A549 (cell line): ENCODE measurements at regions not wholly inside any gene's neighbourhood (a gene's known extent, or its start where the extent isn't known, plus 50 kb on each side); places are given as distances from the start of the nearest gene placed in this dataset.

Experiments used
- ATAC-seq, 2 experiments: fragments of 200-7000 bp in 1 of 2; fragments of >200 bp in 1 of 2; cut with Nextera tagmentation in 1 of 2; cut with Tn5 transposase in 1 of 2; 3 replicates each; pipeline versions ENCODE4 v1.8.0 to v1.9.1; 2018 to 2020; ENCODE audit warnings: mild to moderate bottlenecking in 1 of 2, moderate library complexity in 1 of 2
- CTCF ChIA-PET: fragments of 300-600 bp; sonication (Branson Sonifier 250); formaldehyde crosslinking; extraction: SDS; loops from one replicate; lab custom pipeline; 2021; ENCODE audit warnings: antibody characterized with exemption, inconsistent platforms; lab: Yijun Ruan, JAX
- POLR2A ChIA-PET: fragments of 350-600 bp; formaldehyde crosslinking; extraction: SDS; loops from one replicate; lab custom pipeline; 2021; ENCODE audit warnings: antibody characterized with exemption, inconsistent platforms; lab: Yijun Ruan, JAX
- DNase-seq, 2 experiments: peaks; one replicate each; pipeline versions ENCODE4 v3.0.0 to v3.0.0-alpha.2; 2011 to 2016; ENCODE audit warnings: low read depth in 1 of 2, low spot score in 1 of 2
- FAIRE-seq: peaks from 2 replicates; lab custom pipeline; 2011; peaks lifted over from hg19 to GRCh38; lab: Jason Lieb, UNC
- H3K27ac ChIP-seq, 2 experiments: fragments of >200 bp; sonication (Bioruptor Twin); formaldehyde crosslinking; 3 replicates each; pipeline ENCODE4 v1.5.1; 2016 to 2017
- H3K4me1 ChIP-seq: fragments of >200 bp; sonication (Bioruptor Twin); formaldehyde crosslinking; 3 replicates; pipeline ENCODE4 v1.6.1; 2016
- H3K4me2 ChIP-seq: fragments of >200 bp; sonication (Bioruptor Twin); formaldehyde crosslinking; 3 replicates; pipeline ENCODE4 v1.6.1; 2016
- H3K4me3 ChIP-seq: fragments of >200 bp; sonication (Bioruptor Twin); formaldehyde crosslinking; 3 replicates; pipeline ENCODE4 v1.5.1; 2016
- H3K9me3 ChIP-seq: fragments of >200 bp; sonication (Bioruptor Twin); formaldehyde crosslinking; 3 replicates; pipeline ENCODE4 v1.6.1; 2016
- CBX2 ChIP-seq: fragments of 200-600 bp; sonication (generic); IDR thresholded peaks from 2 replicates; pipeline ENCODE4 v1.6.1; 2016; ENCODE audit warnings: low read depth, mild to moderate bottlenecking, borderline replicate concordance
- CBX8 ChIP-seq: fragments of 200-600 bp; sonication (generic); IDR thresholded peaks from 2 replicates; pipeline ENCODE4 v1.6.1; 2016
- CHD4 ChIP-seq: fragments of 200-600 bp; sonication (generic); IDR thresholded peaks from 2 replicates; pipeline ENCODE4 v1.6.1; 2016; ENCODE audit warnings: antibody characterized with exemption, mild to moderate bottlenecking, borderline replicate concordance
- EHF ChIP-seq: fragments of 250-450 bp; sonication (Bioruptor Pico); IDR thresholded peaks from 2 replicates; pipeline ENCODE4 v1.5.0; 2020; ENCODE audit warnings: mild to moderate bottlenecking
- EHMT2 ChIP-seq: fragments of 200-600 bp; sonication (generic); IDR thresholded peaks from 2 replicates; pipeline ENCODE4 v1.6.1; 2016; ENCODE audit warnings: antibody characterized with exemption, low read depth, mild to moderate bottlenecking, moderate library complexity
- ESRRA ChIP-seq: fragments of 150-350 bp; IDR thresholded peaks from 2 replicates; pipeline ENCODE4 v1.6.1; 2014; ENCODE audit warnings: mild to moderate bottlenecking, low read length, borderline replicate concordance
- FOSL2 ChIP-seq, 2 experiments: fragments of 450-650 bp in 1 of 2; fragments of >200 bp in 1 of 2; sonication (Bioruptor Twin) in 1 of 2; formaldehyde crosslinking; IDR thresholded peaks; 2 replicates each; pipeline versions ENCODE4 v1.5.0 to v1.6.1; 2016 to 2020; ENCODE audit warnings: mild to moderate bottlenecking in 1 of 2, moderate library complexity in 1 of 2
- FOXS1 ChIP-seq: fragments of 250-450 bp; sonication (Bioruptor Pico); IDR thresholded peaks from 2 replicates; pipeline ENCODE4 v1.5.0; 2020; ENCODE audit warnings: mild to moderate bottlenecking, moderate library complexity
- HMGXB4 ChIP-seq: fragments of 250-450 bp; sonication (Bioruptor Pico); IDR thresholded peaks from 2 replicates; pipeline ENCODE4 v1.5.0; 2021; ENCODE audit warnings: mild to moderate bottlenecking, moderate library complexity, borderline replicate concordance
- HOXA7 ChIP-seq: fragments of 250-450 bp; sonication (Bioruptor Pico); IDR thresholded peaks from 2 replicates; pipeline ENCODE4 v1.5.0; 2020; ENCODE audit warnings: mild to moderate bottlenecking, moderate library complexity
- JUNB ChIP-seq: fragments of >200 bp; sonication (Bioruptor Twin); formaldehyde crosslinking; IDR thresholded peaks from 2 replicates; pipeline ENCODE4 v1.6.1; 2016
- KDM1A ChIP-seq: fragments of 200-600 bp; sonication (generic); IDR thresholded peaks from 2 replicates; pipeline ENCODE4 v1.6.1; 2016; ENCODE audit warnings: low read depth, mild to moderate bottlenecking
- NFE2L2 ChIP-seq: fragments of 150-350 bp; conservative IDR thresholded peaks from 2 replicates; pipeline ENCODE4 v1.6.1; 2014; ENCODE audit warnings: low read length
- PHF8 ChIP-seq: fragments of 200-600 bp; sonication (generic); IDR thresholded peaks from 2 replicates; pipeline ENCODE4 v1.6.1; 2016; ENCODE audit warnings: low read depth, mild to moderate bottlenecking, antibody characterized with exemption, moderate library complexity, borderline replicate concordance
- POLR2A ChIP-seq: IDR thresholded peaks from 2 replicates; pipeline ENCODE4 v1.6.1; 2012; ENCODE audit warnings: mild to moderate bottlenecking, low read length
- POLR2AphosphoS2 ChIP-seq: conservative IDR thresholded peaks from 2 replicates; pipeline ENCODE4 v1.6.1; 2012; ENCODE audit warnings: low read length, improper control_type of control experiment, inconsistent platforms
- RAD21 ChIP-seq, 2 experiments: fragments of >200 bp in 1 of 2; sonication (Bioruptor Twin) in 1 of 2; formaldehyde crosslinking in 1 of 2; IDR thresholded peaks in 1 of 2; conservative IDR thresholded peaks in 1 of 2; 2 replicates in 1 of 2; 3 replicates in 1 of 2; pipeline ENCODE4 v1.6.1; 2012 to 2018; ENCODE audit warnings: inconsistent platforms in 1 of 2
- RCOR1 ChIP-seq: fragments of 150-350 bp; IDR thresholded peaks from 2 replicates; pipeline ENCODE4 v1.6.1; 2014; ENCODE audit warnings: antibody characterized with exemption, low read length, low read depth
- RFX5 ChIP-seq: fragments of 450-650 bp; IDR thresholded peaks from 2 replicates; pipeline ENCODE4 v1.7.1; 2014; ENCODE audit warnings: antibody characterized with exemption, mild to moderate bottlenecking, moderate library complexity
- RNF2 ChIP-seq: fragments of 200-600 bp; sonication (generic); IDR thresholded peaks from 2 replicates; pipeline ENCODE4 v1.6.1; 2016; ENCODE audit warnings: low read depth, mild to moderate bottlenecking, antibody characterized with exemption, moderate library complexity, borderline replicate concordance
- SMC3 ChIP-seq: fragments of >200 bp; sonication (Bioruptor Twin); formaldehyde crosslinking; IDR thresholded peaks from 3 replicates; pipeline ENCODE4 v1.6.1; 2018; ENCODE audit warnings: inconsistent platforms
- SREBF2 ChIP-seq: fragments of 450-650 bp; IDR thresholded peaks from 2 replicates; pipeline ENCODE4 v1.6.1; 2014; ENCODE audit warnings: mild to moderate bottlenecking, moderate library complexity
- TP53 ChIP-seq: fragments of 250-450 bp; sonication (Bioruptor Pico); IDR thresholded peaks from 2 replicates; pipeline ENCODE4 v1.5.0; 2021; ENCODE audit warnings: mild to moderate bottlenecking, moderate library complexity
- ZC3H11A ChIP-seq: fragments of 450-650 bp; IDR thresholded peaks from 2 replicates; pipeline ENCODE4 v1.6.1; 2014; ENCODE audit warnings: antibody characterized with exemption, mild to moderate bottlenecking
- ZFP36 ChIP-seq: fragments of 450-650 bp; IDR thresholded peaks from 2 replicates; pipeline ENCODE4 v1.6.1; 2014; ENCODE audit warnings: borderline replicate concordance; ENCODE audit not compliant: partially characterized antibody
- ZNF302 ChIP-seq: fragments of 250-450 bp; sonication (Bioruptor Pico); IDR thresholded peaks from 2 replicates; pipeline ENCODE4 v1.9.0; 2021; ENCODE audit warnings: inconsistent platforms, mild to moderate bottlenecking, moderate library complexity
- WGBS: methylation state at CpG from one replicate; pipeline ENCODE4 v1.1.6; 2017; ENCODE audit errors: missing lambda C conversion rate; 5-methylcytosine and 5-hydroxymethylcytosine counted together
- TF ChIP-seq, protein P1 (sequence below): fragments of 250-450 bp; sonication (Bioruptor Pico); IDR thresholded peaks from 2 replicates; pipeline ENCODE4 v1.5.0; 2020; ENCODE audit warnings: low read depth, mild to moderate bottlenecking, moderate library complexity
- TF ChIP-seq, protein P2 (sequence below): fragments of >200 bp; sonication (Bioruptor Twin); formaldehyde crosslinking; IDR thresholded peaks from 3 replicates; pipeline ENCODE4 v1.5.1; 2016
- TF ChIP-seq, protein P3 (sequence below): IDR thresholded peaks from 2 replicates; pipeline ENCODE4 v1.6.1; 2012; ENCODE audit warnings: low read depth, borderline replicate concordance

DNA sequence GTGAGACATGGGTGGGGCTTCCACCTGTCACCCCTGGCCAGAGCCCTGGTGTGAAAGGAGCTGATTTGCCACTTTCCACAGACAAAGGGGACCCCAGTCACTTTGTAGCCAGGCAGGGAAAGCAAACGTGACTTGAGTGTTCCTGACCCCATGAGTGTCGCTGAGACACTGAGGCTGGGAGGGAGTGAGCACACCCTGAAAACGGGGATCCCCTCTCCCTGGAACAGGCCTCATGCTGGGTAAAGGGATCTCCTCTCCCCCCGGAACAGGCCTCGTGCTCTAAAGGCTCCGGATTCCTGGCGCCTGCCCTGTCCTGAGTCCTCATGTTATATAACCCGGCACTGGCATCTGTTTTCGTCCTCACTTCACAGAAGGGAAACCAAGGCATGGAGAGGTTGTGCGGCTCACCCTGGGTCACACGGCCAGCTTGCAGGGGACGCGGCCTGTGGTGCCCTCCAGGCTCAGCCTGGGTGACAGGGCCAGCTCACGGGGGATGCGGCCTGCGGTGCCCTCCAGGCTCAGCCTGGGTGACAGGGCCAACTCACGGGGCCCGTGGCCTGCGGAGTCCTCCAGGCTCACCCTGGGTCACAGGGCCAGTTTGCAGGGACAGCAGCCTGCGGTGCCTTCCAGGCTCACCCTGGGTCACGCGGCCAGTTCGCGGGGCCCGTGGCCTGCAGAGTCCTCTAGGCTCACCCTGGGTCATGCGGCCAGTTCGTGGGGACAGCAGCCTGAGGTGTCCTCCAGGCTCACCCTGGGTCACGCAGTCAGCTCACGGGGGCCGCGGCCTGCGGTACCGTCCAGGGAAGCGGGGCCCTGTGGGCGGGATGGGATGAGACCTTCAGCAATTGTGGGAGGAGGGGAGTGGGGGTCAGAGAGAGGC, 104.7 kb downstream of the PDGFA start:
- Histone ChIP-seq H3K4me2 (no peak overlapping the region), H3K4me1 (no peaks in the 10 kb centered on the region), H3K4me3 (no peak overlapping the region), H3K27ac (no peak overlapping the region), H3K9me3 (peaks cover 10% of the 10 kb centered on the region; the same call in 1 of the 3 replicates)
- TF ChIP-seq PHF8 (no peak), NFE2L2 (no peak), POLR2A (no peak), RFX5 (no peak), JUNB (no peak), HOXA7 (CRISPR knock-in tag) (no peak), ZNF302 (CRISPR knock-in tag) (no peak), FOXS1 (CRISPR knock-in tag) (no peak), EHMT2 (no peak), POLR2AphosphoS2 (no peak), TP53 (CRISPR knock-in tag) (no peak), SMC3 (no peak), HMGXB4 (no peak), KDM1A (no peak), CBX2 (no peak), CBX8 (no peak), RNF2 (no peak), ZFP36 (no peak), RAD21 (conservative IDR thresholded peaks at IDR 0.05 in 1 of 2, IDR thresholded peaks at IDR 0.05 in 1 of 2) (no peak)
- TF ChIP-seq, protein P1, sequence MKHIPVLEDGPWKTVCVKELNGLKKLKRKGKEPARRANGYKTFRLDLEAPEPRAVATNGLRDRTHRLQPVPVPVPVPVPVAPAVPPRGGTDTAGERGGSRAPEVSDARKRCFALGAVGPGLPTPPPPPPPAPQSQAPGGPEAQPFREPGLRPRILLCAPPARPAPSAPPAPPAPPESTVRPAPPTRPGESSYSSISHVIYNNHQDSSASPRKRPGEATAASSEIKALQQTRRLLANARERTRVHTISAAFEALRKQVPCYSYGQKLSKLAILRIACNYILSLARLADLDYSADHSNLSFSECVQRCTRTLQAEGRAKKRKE (CRISPR knock-in tag) = no peak
- ChIA-PET CTCF (interaction anchor here (0.6 kb wide), 1 partner anchor 18 kb away, joined by 3 read pairs; no protein-coding TSS in a partner anchor), POLR2A (no interaction called here)
- no peak for DNase-seq
- FAIRE-seq = no peak
- WGBS = 66% methylated on average over 12 of the region's 35 CpGs
- ATAC-seq = no peak

- no peak overlapping the region for H3K4me2 ChIP-seq
- DNase-seq (no peak), ATAC-seq (no peak), FAIRE-seq (no peak)
- ChIA-PET POLR2A (no interaction called here), CTCF (no interaction called here)
- H3K4me3 ChIP-seq = no peak overlapping the region
- no peaks in the 10 kb centered on the region for H3K4me1 ChIP-seq
- WGBS = 65% methylated on average over 32 of the region's 35 CpGs
- peaks cover 10% of the 10 kb centered on the region; the same call in 1 of the 3 replicates for H3K9me3 ChIP-seq
- no peak overlapping the region for H3K27ac ChIP-seq
- TF ChIP-seq ZC3H11A (no peak), ESRRA (no peak), HMGXB4 (no peak), EHF (CRISPR knock-in tag) (no peak), KDM1A (no peak), SMC3 (no peak), FOSL2 (IDR thresholded peaks at IDR 0.05) (no peak), FOSL2 (CRISPR knock-in tag; IDR thresholded peaks at IDR 0.05) (no peak), SREBF2 (no peak), CHD4 (no peak), RCOR1 (no peak), POLR2AphosphoS2 (no peak)
- TF ChIP-seq, protein P2, sequence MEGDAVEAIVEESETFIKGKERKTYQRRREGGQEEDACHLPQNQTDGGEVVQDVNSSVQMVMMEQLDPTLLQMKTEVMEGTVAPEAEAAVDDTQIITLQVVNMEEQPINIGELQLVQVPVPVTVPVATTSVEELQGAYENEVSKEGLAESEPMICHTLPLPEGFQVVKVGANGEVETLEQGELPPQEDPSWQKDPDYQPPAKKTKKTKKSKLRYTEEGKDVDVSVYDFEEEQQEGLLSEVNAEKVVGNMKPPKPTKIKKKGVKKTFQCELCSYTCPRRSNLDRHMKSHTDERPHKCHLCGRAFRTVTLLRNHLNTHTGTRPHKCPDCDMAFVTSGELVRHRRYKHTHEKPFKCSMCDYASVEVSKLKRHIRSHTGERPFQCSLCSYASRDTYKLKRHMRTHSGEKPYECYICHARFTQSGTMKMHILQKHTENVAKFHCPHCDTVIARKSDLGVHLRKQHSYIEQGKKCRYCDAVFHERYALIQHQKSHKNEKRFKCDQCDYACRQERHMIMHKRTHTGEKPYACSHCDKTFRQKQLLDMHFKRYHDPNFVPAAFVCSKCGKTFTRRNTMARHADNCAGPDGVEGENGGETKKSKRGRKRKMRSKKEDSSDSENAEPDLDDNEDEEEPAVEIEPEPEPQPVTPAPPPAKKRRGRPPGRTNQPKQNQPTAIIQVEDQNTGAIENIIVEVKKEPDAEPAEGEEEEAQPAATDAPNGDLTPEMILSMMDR = no peak
- TF ChIP-seq, protein P3, sequence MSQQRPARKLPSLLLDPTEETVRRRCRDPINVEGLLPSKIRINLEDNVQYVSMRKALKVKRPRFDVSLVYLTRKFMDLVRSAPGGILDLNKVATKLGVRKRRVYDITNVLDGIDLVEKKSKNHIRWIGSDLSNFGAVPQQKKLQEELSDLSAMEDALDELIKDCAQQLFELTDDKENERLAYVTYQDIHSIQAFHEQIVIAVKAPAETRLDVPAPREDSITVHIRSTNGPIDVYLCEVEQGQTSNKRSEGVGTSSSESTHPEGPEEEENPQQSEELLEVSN = no peak
Measured at GRCh38 chr7:415646-416525, 103.8 kb downstream of the PDGFA start.
